SK-N-SH (cell line): ENCODE measurements at regions not wholly inside any gene's neighbourhood (a gene's known extent, or its start where the extent isn't known, plus 50 kb on each side); places are given as distances from the start of the nearest gene placed in this dataset.

Experiments
- CTCF ChIA-PET: fragments of 300-600, 350-600 bp; formaldehyde crosslinking; extraction: SDS; loops from one replicate; lab custom pipeline; 2021; lab: Yijun Ruan, JAX
- POLR2A ChIA-PET: fragments of 350-600 bp; sonication (Branson Sonifier 250); formaldehyde crosslinking; extraction: SDS; loops from one replicate; lab custom pipeline; 2020; ENCODE audit warnings: antibody characterized with exemption, inconsistent platforms; lab: Yijun Ruan, JAX
- DNase-seq: peaks from one replicate; pipeline ENCODE4 v3.0.0; 2012
- H2AFZ ChIP-seq: fragments of 200-600 bp; sonication (generic); 2 replicates; pipeline ENCODE4 v1.8.1; 2016; ENCODE audit warnings: antibody characterized with exemption, mild to moderate bottlenecking, low read depth
- H3F3A ChIP-seq: fragments of 200-600 bp; sonication (generic); replicated peaks from 2 replicates; pipeline ENCODE3; 2016; ENCODE audit warnings: antibody characterized with exemption, mild to moderate bottlenecking; ENCODE audit not compliant: insufficient read depth
- H3K27ac ChIP-seq, 2 experiments: fragments of 200-500 bp in 1 of 2; fragments of 200-600 bp in 1 of 2; sonication (Bioruptor generic) in 1 of 2; sonication (generic), shearing (Covaris generic) in 1 of 2; 2 replicates each; pipeline versions ENCODE4 v1.5.1 to v1.6.1; 2014 to 2016; ENCODE audit warnings: low read depth in 2 of 2, inconsistent platforms in 1 of 2, low read length in 1 of 2, mild to moderate bottlenecking in 1 of 2, mixed read lengths in 1 of 2
- H3K27me3 ChIP-seq: fragments of 200-600 bp; sonication (generic), shearing (Covaris generic); 2 replicates; pipeline ENCODE4 v1.6.1; 2016; ENCODE audit warnings: mixed run types; ENCODE audit not compliant: insufficient read depth
- H3K36me3 ChIP-seq, 2 experiments: fragments of 200-500 bp in 1 of 2; fragments of 200-600 bp in 1 of 2; sonication (Bioruptor generic) in 1 of 2; sonication (generic) in 1 of 2; replicated peaks in 1 of 2; 2 replicates each; pipeline versions ENCODE3 to v1.5.1; 2014 to 2016; ENCODE audit warnings: low read length in 1 of 2, mild to moderate bottlenecking in 1 of 2; ENCODE audit not compliant: insufficient read depth in 2 of 2, control insufficient read depth in 1 of 2
- H3K4me1 ChIP-seq, 2 experiments: fragments of 200-500 bp in 1 of 2; fragments of 200-600 bp in 1 of 2; sonication (Bioruptor generic) in 1 of 2; sonication (generic), shearing (Covaris generic) in 1 of 2; 2 replicates each; pipeline versions ENCODE4 v1.5.1 to v1.6.1; 2014 to 2016; ENCODE audit warnings: low read depth in 1 of 2, low read length in 1 of 2, mixed run types in 1 of 2; ENCODE audit not compliant: insufficient read depth in 2 of 2, control insufficient read depth in 1 of 2
- H3K4me2 ChIP-seq: fragments of 200-600 bp; sonication (generic), shearing (Covaris generic); 2 replicates; pipeline ENCODE4 v1.6.1; 2017; ENCODE audit warnings: mixed run types
- H3K4me3 ChIP-seq, 2 experiments: fragments of 200-500 bp in 1 of 2; fragments of 200-600 bp in 1 of 2; sonication (Bioruptor generic) in 1 of 2; sonication (generic), shearing (Covaris generic) in 1 of 2; 2 replicates each; pipeline versions ENCODE4 v1.5.1 to v1.8.1; 2014 to 2016; ENCODE audit warnings: low read depth in 2 of 2, inconsistent platforms in 1 of 2, low read length in 1 of 2, mild to moderate bottlenecking in 1 of 2, mixed read lengths in 1 of 2, moderate library complexity in 1 of 2
- H3K79me2 ChIP-seq: fragments of 200-600 bp; sonication (generic); 2 replicates; pipeline ENCODE4 v1.8.1; 2017; ENCODE audit warnings: mild to moderate bottlenecking; ENCODE audit not compliant: insufficient read depth
- H3K9ac ChIP-seq: fragments of 200-600 bp; sonication (generic); 2 replicates; pipeline ENCODE4 v1.6.1; 2017; ENCODE audit warnings: mixed run types
- H3K9me2 ChIP-seq: fragments of 200-600 bp; sonication (generic); 2 replicates; pipeline ENCODE4 v1.6.1; 2017; ENCODE audit warnings: mixed run types
- H3K9me3 ChIP-seq: fragments of 200-600 bp; sonication (generic); 2 replicates; pipeline ENCODE4 v1.6.1; 2017; ENCODE audit warnings: mixed run types, mild to moderate bottlenecking, moderate library complexity
- H4K20me1 ChIP-seq: fragments of 200-600 bp; sonication (generic); 2 replicates; pipeline ENCODE4 v1.6.1; 2017; ENCODE audit warnings: mild to moderate bottlenecking, mixed run types; ENCODE audit not compliant: insufficient read depth
- ELF1 ChIP-seq: IDR thresholded peaks from 2 replicates; pipeline ENCODE4 v1.4.0; 2012
- EZH2phosphoT487 ChIP-seq: fragments of 200-600 bp; sonication (generic); IDR thresholded peaks from 2 replicates; pipeline ENCODE4 v1.6.1; 2017; ENCODE audit warnings: low read depth, mixed run types, mild to moderate bottlenecking, antibody characterized with exemption, moderate library complexity, borderline replicate concordance
- FOSL2 ChIP-seq: IDR thresholded peaks from 2 replicates; pipeline ENCODE4 v1.4.0; 2012; ENCODE audit warnings: low read depth, mild to moderate bottlenecking, moderate library complexity, borderline replicate concordance
- FOXM1 ChIP-seq: IDR thresholded peaks from 2 replicates; pipeline ENCODE4 v1.4.0; 2012; ENCODE audit warnings: low read depth, mild to moderate bottlenecking
- GABPA ChIP-seq: IDR thresholded peaks from 2 replicates; pipeline ENCODE4 v1.4.0; 2012; ENCODE audit warnings: low read depth, mild to moderate bottlenecking
- GATA2 ChIP-seq: sonication (generic); formaldehyde crosslinking; IDR thresholded peaks from 2 replicates; pipeline ENCODE4 v1.5.0; 2020; ENCODE audit warnings: mild to moderate bottlenecking, missing genetic modification reagents
- IRF3 ChIP-seq: fragments of 150-350 bp; IDR thresholded peaks from 2 replicates; pipeline ENCODE4 v1.6.1; 2016; ENCODE audit warnings: mild to moderate bottlenecking, low read depth, low read length
- JUND ChIP-seq: IDR thresholded peaks from 2 replicates; pipeline ENCODE4 v1.4.0; 2012
- MXI1 ChIP-seq: IDR thresholded peaks from 2 replicates; pipeline ENCODE4 v1.6.1; 2012; ENCODE audit warnings: mild to moderate bottlenecking, low read depth, low read length, improper control_type of control experiment
- RAD21 ChIP-seq: IDR thresholded peaks from 2 replicates; pipeline ENCODE4 v1.6.1; 2012; ENCODE audit warnings: mild to moderate bottlenecking, low read length
- REST ChIP-seq: IDR thresholded peaks from 2 replicates; pipeline ENCODE4 v1.6.1; 2012; ENCODE audit warnings: mild to moderate bottlenecking, low read depth, low read length, moderate library complexity
- RFX5 ChIP-seq: IDR thresholded peaks from 2 replicates; pipeline ENCODE4 v1.6.1; 2012; ENCODE audit warnings: mild to moderate bottlenecking, improper control_type of control experiment, low read length
- TCF12 ChIP-seq: IDR thresholded peaks from 2 replicates; pipeline ENCODE4 v1.4.0; 2012
- TEAD4 ChIP-seq: IDR thresholded peaks from 2 replicates; pipeline ENCODE4 v1.4.0; 2012; ENCODE audit warnings: mild to moderate bottlenecking, borderline replicate concordance; ENCODE audit not compliant: insufficient read depth
- ZBTB33 ChIP-seq: IDR thresholded peaks from 2 replicates; pipeline ENCODE4 v1.4.0; 2012; ENCODE audit warnings: low read depth, borderline replicate concordance
- WGBS: methylation state at CpG from one replicate; pipeline ENCODE4 v1.1.6; 2017; ENCODE audit warnings: low lambda C conversion rate; 5-methylcytosine and 5-hydroxymethylcytosine counted together
- TF ChIP-seq, protein P1 (sequence below): fragments of 150-350 bp; IDR thresholded peaks from 2 replicates; pipeline ENCODE4 v1.6.1; 2017; ENCODE audit warnings: antibody characterized with exemption, low read length, low read depth, borderline replicate concordance
- TF ChIP-seq, protein P2 (sequence below): fragments of 200-600 bp; sonication (generic); IDR thresholded peaks from 2 replicates; pipeline ENCODE4 v1.6.1; 2017; ENCODE audit warnings: antibody characterized with exemption, mild to moderate bottlenecking, moderate library complexity
- TF ChIP-seq, protein P3 (sequence below): IDR thresholded peaks from 2 replicates; pipeline ENCODE4 v1.4.0; 2012; ENCODE audit warnings: low read depth

GRCh38 chrX:120014354-120015130 is 62.9 kb downstream of the RHOXF2B start:
- no peaks in the 10 kb centered on the region for H3K36me3 ChIP-seq
- no peaks in the 10 kb centered on the region for H3K79me2 ChIP-seq
- no peaks in the 10 kb centered on the region for H3K4me1 ChIP-seq
- no peak for TF ChIP-seq REST
- no peak for TF ChIP-seq GATA2 (CRISPR knock-in tag)
- TF ChIP-seq, protein P1, sequence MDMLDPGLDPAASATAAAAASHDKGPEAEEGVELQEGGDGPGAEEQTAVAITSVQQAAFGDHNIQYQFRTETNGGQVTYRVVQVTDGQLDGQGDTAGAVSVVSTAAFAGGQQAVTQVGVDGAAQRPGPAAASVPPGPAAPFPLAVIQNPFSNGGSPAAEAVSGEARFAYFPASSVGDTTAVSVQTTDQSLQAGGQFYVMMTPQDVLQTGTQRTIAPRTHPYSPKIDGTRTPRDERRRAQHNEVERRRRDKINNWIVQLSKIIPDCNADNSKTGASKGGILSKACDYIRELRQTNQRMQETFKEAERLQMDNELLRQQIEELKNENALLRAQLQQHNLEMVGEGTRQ, result no peak
- no peak for TF ChIP-seq TCF12
- no peak for TF ChIP-seq JUND
- no peak for TF ChIP-seq FOXM1
- TF ChIP-seq MXI1, result no peak
- no peak for TF ChIP-seq EZH2phosphoT487
- no peak for TF ChIP-seq FOSL2
- TF ChIP-seq ELF1, result no peak
- no peak for TF ChIP-seq RAD21
- TF ChIP-seq IRF3, result no peak
- TF ChIP-seq ZBTB33, result no peak
- TF ChIP-seq, protein P2, sequence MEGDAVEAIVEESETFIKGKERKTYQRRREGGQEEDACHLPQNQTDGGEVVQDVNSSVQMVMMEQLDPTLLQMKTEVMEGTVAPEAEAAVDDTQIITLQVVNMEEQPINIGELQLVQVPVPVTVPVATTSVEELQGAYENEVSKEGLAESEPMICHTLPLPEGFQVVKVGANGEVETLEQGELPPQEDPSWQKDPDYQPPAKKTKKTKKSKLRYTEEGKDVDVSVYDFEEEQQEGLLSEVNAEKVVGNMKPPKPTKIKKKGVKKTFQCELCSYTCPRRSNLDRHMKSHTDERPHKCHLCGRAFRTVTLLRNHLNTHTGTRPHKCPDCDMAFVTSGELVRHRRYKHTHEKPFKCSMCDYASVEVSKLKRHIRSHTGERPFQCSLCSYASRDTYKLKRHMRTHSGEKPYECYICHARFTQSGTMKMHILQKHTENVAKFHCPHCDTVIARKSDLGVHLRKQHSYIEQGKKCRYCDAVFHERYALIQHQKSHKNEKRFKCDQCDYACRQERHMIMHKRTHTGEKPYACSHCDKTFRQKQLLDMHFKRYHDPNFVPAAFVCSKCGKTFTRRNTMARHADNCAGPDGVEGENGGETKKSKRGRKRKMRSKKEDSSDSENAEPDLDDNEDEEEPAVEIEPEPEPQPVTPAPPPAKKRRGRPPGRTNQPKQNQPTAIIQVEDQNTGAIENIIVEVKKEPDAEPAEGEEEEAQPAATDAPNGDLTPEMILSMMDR, result no peak
- TF ChIP-seq, protein P3, sequence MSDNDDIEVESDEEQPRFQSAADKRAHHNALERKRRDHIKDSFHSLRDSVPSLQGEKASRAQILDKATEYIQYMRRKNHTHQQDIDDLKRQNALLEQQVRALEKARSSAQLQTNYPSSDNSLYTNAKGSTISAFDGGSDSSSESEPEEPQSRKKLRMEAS, result no peak
- no peak for TF ChIP-seq GABPA
- no peak for TF ChIP-seq RFX5
- no peak for TF ChIP-seq TEAD4
- no peak overlapping the region for H3K27ac ChIP-seq
- H3K9me2 ChIP-seq, result no peaks in the 10 kb centered on the region
- H3F3A ChIP-seq, result no peaks in the 10 kb centered on the region
- ChIA-PET CTCF (no interaction called here), POLR2A (no interaction called here)
- DNase-seq, result no peak
- no peaks in the 10 kb centered on the region for H3K9me3 ChIP-seq
- H3K4me2 ChIP-seq, result no peak overlapping the region
- H2AFZ ChIP-seq, result no peak overlapping the region
- H3K9ac ChIP-seq, result no peak overlapping the region
- no peak overlapping the region for H3K4me3 ChIP-seq
- 19% methylated on average over 23 of the region's 30 CpGs for WGBS
- no peaks in the 10 kb centered on the region for H4K20me1 ChIP-seq
- peaks cover 65% of the 10 kb centered on the region for H3K27me3 ChIP-seq
